Stimulated activated CD8-positive, alpha-beta memory T cell treated with anti-CD3 and anti-CD28 coated beads, Interleukin-7, amount 100 ng/mL, for 48 hours (primary cell): ENCODE measurements at regions not wholly inside any gene's neighbourhood (a gene's known extent, or its start where the extent isn't known, plus 50 kb on each side); places are given as distances from the start of the nearest gene placed in this dataset.
"Not testable (repeated sequence)": the region's sequence is repeated elsewhere in the genome, so short reads cannot be mapped to it uniquely, and the experiment has no call there.

Experiments used
- DNase-seq, 2 donors: peaks; one replicate each; pipeline ENCODE4 v3.0.0-alpha.2; 2020; ENCODE audit warnings: low read depth in 1 of 2; ENCODE audit errors: extremely low read depth in 1 of 2

- no peak for DNase-seq
Measured at GRCh38 chr20:60782959-60783625, 469.0 kb upstream of the CDH4 start.

DNA sequence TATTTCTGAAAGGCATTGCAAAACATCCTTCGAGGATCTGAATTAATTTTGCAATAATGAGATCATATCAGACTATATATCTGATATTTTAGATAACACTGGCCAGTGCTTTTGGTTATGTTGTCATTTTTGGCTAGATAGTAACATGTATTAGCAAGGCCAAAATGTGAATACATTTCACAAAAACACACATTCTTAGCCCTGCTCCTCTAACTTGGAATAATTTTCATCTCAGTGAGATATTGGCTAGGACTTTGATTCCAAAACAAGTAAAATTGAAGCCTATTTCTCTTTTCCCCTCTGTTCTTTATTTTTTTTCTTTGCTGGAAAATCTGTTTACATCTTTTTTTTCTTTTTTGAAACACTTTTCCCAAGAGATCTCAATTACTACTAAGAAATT, 466.8 kb upstream of the CDH4 start:
- DNase-seq: no peak

DNA sequence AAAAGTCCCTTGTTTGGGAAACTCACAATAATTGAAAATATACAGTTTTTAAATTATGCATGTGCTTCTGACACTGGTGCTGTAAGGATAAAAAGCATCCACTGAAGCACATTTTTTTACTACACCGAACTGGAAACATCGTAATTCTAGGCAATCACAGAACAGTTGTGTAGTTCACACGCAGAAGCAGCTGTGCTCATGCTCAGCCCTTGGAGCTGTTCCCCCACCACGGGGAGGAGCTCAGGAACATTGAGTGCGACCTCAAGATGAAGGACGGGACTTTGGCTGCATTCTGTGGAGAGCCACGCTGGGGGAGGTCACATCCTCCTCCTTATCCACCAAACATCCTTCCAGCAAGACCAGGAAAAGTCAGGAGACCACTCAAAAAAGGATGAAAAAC, 466.3 kb upstream of the CDH4 start:
- no peak for DNase-seq

- no peak for DNase-seq
Measured at GRCh38 chr20:60786686-60787217, 465.3 kb upstream of the CDH4 start.

- DNase-seq: no peak
Measured at GRCh38 chr20:60787276-60787675, 464.8 kb upstream of the CDH4 start.

DNA sequence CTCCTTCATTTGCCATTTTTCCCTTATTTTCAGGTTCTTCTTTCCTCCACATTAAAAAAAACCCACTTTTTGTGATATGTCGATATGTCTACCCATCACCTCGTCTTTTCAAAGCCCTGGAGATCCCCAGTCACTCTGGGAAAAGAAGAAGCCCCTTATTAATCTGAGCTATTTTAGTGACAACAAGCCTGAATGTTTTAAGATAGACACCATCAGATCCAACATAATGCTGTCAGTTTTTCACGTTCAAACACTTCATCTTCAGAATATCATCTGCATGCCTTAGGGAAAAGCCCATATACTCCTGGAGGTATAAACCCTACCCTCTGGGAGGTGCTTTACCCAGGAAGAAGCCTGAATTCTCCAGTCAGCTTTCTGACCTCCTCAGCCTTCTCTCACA, 464.0 kb upstream of the CDH4 start:
- no peak for DNase-seq

DNA sequence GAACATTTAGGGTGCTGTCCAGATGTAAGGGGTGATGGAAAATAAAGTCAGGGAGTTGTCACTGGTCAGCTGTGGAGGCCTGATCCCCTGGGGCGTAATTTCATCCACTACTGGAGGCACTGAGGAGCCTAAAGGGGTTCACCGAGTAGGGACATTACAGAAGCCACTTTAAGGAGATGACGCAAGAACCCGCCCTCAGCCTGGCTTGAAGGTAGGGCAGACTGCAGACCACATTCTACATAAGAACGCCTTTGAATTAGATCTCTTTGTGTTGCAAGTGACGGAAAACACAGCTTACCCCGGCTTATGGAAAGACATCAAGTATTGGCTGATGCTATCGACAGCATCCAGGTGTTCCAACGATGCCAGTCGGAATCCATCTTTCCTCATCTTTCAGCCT, 462.7 kb upstream of the CDH4 start:
- DNase-seq: no peak

GRCh38 chr20:60790339-60790738, 461.7 kb upstream of the CDH4 start:
- DNase-seq: not testable (repeated sequence)

DNA sequence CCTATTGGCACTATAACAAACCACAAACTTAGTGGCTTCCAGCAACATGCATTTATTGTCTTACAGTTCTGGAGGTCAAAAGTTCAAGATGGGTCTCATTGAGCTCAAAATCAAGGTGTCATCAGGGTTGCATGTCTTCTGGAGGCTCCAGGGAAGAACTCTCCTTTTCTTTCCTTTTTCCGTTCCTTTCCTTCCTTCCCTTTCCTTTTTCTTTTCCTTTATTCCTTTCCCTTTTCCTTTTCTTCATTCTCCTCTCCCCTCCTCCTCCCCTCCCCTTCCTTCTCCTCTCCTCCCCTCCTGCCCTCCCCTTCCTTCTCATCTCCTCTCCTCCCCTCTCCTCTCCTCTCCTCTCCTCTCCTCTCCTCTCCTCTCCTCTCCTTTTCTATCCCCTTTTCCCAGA, 460.2 kb upstream of the CDH4 start:
- DNase-seq: no peak

DNA sequence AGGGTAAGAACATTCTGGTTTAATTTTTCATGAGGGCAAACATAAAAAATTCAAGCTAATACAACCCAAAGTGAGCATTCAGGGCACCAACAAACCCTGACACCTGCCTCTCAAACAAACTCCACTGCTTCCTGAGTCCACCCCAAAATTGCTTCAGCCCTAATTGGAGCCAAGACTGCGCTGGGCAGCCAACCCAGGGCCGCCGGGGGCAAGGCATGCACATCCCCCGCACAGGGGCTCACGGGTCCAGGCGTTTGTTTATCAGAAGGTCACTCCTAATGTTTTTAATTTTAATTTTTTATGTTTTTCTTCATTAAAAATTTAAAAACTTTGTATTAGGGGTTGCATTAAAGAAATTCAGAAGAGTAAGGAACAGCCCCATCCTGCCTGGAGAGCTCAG, 459.1 kb upstream of the CDH4 start:
- DNase-seq: no peak

GRCh38 chr20:60794674-60795073, 457.4 kb upstream of the CDH4 start:
- no peak for DNase-seq

DNA sequence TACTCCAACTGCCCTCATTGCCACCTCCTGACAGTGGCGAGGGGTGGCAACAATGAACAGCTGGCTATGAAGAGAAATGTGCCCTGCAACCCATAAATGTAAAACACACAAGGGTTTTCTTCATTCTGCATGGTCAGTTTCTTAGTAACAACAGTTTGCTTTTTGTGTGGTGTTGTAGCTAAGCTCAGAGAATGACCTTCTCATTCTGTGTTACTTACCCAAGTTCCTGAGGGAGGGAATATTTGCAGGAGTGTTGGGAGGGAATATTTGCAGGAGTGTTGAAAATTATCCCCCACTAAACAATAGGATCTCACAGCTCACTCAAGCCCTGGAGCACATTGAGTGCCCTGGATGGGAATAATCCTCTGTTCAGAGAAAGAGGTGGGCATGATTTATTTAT, 456.4 kb upstream of the CDH4 start:
- DNase-seq: no peak

DNA sequence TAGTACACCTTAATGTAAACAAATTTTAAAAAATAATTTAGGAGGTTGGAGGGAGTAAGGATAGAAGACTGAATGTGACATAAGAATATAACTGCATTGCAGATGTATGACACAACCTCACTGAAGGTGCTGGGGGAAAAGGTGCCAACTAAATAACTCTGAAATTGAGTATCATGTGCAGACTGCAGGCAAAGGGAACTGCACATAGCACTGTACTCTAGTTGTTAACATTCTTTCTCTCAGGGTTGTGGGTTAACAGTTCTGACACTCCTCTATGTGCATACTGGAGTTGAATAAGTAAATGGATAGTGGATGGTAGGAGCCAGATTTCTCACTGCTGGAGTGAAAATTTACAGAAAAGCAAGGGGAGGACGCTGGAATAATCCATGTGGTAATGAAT, 451.9 kb upstream of the CDH4 start:
- no peak for DNase-seq

GRCh38 chr20:60802676-60803075, 449.4 kb upstream of the CDH4 start:
- DNase-seq: no peak

DNA sequence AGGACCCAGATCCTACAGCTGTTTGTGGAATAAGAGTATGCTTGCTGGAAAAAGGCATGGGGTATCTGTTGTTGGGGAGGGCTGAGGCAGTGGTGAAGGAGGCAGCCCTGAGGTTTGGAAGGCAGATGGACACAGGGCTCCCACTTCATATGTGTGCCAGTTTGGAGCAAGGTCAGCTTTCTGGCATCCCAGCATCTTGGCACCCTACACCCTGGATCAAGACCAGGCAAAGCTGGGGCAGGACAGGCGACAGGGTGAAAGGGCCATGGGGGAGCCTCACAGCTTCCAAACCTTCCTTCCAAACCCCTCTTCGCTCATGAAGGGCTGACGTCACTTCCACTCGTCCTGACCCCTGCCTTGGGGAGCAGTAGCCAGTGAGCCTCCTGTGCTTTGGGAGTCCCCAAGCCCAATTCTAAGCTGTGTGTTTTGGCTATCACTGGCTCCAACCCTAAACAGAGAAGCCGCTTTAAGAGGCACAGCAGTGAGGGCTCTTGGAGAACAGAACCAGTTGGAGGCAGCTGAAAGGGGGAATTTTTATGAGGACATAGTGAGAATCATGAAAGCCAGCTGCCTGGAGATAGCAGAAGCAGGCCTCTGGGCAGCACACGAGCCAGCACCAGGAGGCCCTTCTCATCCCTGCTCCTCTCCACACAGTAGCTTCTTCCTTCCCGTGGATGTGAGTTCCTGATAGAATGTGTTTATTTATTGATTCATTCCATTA, 448.6 kb upstream of the CDH4 start:
- DNase-seq: no peak

DNA sequence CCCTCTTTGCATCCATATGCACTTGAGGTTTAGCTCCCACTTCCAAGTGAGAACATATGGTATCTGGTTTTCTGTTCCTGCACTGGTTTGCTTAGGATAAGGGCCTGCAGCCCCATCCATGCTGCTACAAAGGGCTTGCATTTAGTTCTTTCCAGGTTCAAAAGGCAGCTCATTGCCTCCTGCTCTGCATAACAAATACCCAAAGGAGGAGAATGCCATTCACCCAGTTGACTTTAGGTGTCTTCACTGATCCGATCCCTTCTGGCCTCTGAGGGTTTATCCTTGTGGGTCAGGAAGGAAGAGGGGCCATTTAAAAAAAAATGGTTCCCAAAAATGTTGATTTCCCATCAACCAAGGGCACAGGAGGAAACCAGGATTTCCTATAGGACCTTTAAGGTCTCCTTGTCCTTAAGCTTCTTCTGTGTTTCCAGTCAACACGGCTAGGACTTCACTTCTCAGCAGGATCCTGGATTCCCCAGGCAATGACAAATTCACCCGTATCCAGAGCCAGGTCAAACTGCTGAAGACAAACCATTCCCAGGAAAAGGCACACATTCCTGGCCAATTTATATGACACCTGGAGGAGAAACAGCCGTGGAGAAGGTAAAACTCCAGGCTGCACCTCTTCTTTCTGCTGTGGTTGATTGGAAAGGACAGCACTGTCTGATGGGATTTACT, 447.7 kb upstream of the CDH4 start:
- DNase-seq: no peak

DNA sequence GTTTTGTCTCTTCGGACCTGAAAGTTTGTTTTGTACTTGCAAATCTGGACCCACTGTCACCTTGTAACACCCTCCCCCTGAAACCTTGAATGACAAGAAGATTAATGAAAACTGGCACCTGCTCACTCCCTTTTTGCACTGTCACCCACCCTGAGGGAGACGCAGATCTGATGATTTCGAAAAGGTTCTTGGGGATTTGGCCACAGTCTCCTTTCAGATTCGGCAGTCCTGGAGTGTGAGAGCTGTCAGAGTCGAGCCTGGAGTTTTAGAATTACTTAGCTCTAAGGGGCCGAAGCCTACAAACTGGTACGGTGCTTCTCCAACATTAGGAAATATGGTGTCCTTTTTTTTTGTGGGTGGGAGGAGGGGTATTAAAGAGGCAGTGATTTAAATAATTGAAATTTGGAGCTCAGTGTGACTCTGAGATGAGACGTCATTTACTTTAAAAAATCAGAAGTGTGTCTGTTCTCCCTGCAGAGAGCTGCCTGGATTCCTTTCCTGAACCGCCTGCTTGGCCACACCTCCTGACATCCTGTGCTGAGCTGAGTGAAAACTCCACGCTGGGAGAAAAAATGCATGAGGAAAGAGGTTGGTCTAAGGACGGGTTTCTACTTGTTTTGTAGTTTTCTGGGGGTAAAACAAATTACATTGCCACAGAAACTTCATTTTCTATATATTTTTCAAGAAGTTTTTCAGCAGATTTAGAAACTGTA, 447.0 kb upstream of the CDH4 start:
- no peak for DNase-seq

GRCh38 chr20:60806354-60806753, 445.7 kb upstream of the CDH4 start:
- no peak for DNase-seq

GRCh38 chr20:60806824-60807223, 445.2 kb upstream of the CDH4 start:
- no peak for DNase-seq

DNA sequence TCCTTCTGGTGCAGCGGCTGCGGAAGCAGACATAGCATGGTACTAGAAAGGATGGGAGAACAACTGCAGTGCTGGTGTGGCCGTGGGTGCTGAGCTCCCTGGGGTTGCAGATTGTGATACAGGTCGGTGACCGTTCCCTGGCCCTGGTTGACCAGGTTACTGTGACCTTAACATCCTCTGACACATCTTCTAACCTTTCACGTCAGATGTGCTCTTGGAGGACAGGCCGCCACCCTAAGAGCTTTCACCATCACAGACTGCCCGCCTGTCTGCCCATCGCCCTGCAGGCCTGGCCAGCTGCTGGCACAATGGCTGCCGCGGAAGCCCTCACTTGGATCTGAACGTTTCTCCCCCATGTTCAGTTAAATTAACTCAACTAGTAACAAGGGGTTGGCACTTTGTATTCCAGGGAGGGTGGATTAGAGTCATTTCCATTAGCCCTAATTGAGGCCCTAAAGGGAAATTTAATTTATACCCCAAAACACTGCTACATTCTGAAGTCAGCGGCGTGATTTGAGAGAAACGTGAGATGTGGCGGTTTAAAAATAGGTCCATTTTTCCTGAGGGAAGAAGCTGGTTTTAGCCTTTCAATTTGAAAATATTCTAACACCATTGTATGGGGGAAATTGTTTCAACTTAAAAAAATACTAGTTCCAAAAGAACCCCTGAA, 443.9 kb upstream of the CDH4 start:
- no peak for DNase-seq

GRCh38 chr20:60808701-60809100, 443.4 kb upstream of the CDH4 start:
- DNase-seq: no peak
